ENCODE measurements at regions not wholly inside any gene's neighbourhood (a gene's known extent, or its start where the extent isn't known, plus 50 kb on each side); places are given as distances from the start of the nearest gene placed in this dataset.

DNA sequence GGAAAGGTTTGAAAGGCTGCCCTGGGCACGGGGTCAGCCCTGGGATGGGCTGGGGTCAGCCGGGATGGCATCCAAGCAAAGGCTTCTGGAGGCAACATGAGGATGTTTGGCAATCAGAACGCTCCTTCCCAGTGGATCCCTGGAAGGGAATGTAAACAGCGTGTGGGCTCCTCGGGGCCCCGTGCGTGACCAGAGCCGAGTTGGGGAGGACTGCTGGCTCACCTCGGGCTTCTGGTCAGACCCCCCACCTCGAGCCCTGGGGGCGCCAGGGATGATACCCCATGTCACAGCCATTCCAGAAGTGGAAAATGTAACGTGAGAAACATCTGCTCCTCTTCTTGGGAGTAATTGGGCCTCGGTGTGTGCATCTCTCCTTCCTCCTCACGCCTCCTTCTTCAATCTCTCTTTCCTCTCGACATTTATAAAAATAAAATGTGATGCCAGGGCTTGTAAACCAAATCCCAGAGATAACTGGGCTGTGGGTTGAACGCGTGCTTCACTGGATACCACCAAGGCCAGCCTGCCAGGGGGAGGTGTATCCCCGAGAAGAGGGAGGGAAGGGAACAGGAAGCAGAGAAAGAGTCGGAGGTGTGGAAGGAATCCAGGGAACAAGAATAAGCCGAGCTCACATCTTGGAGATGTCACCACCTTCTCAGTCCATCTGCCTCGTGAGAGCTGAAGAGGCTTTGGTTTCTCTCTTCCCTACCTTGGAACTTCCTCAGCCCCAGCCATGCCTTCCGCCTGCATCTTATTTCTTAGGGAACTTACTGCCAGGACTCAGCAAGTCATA is 144.8 kb downstream of the NUAK1 start:
- H3K4me1 ChIP-seq, result no peaks in the 10 kb centered on the region
- H3K9ac ChIP-seq, result no peak overlapping the region
- H3K27me3 ChIP-seq, result no peaks in the 10 kb centered on the region
- no peak overlapping the region for H3K4me2 ChIP-seq
- no peaks in the 10 kb centered on the region for H3K36me3 ChIP-seq
- no peak for TF ChIP-seq Cebpa-rat (IDR thresholded peaks at IDR 0.05)
- H4K20me1 ChIP-seq, result no peaks in the 10 kb centered on the region
- no peak overlapping the region for H3K27ac ChIP-seq
- no peak overlapping the region for H3K4me3 ChIP-seq
- H3K9me3 ChIP-seq, result no peaks in the 10 kb centered on the region; the same call in 1 of the 2 replicates

GRCh38 chr12:105995961-105996431 is 142.8 kb downstream of the NUAK1 start:
- H3K9me3 ChIP-seq, result no peaks in the 10 kb centered on the region; the same call in 1 of the 2 replicates
- H3K4me3 ChIP-seq, result no peak overlapping the region
- H3K27ac ChIP-seq, result no peak overlapping the region
- H3K9ac ChIP-seq, result no peak overlapping the region
- no peaks in the 10 kb centered on the region for H4K20me1 ChIP-seq
- no peaks in the 10 kb centered on the region for H3K36me3 ChIP-seq
- no peaks in the 10 kb centered on the region for H3K27me3 ChIP-seq
- H3K4me1 ChIP-seq, result no peaks in the 10 kb centered on the region
- no peak overlapping the region for H3K4me2 ChIP-seq
- TF ChIP-seq Cebpa-rat (IDR thresholded peaks at IDR 0.05), result no peak

DNA sequence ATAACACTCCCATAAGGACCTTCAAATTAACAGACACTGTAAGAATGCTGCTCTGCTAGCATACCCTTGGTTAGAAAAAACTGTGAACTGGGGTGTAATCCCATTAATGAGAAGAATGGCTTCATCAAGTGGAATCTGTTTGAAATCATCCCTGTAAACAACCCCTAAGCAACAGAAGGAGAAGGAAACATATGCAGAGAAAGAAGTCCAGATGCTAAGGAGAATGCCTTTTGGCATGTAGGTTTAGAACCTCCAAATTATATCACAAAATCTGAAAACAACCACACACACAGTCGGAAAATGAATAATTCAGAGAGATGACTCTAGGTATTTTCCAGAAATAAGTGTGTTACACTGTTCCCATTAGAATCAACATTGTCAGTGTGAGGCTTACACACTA is 140.2 kb downstream of the NUAK1 start:
- no peaks in the 10 kb centered on the region for H4K20me1 ChIP-seq
- H3K9me3 ChIP-seq, result no peaks in the 10 kb centered on the region; the same call in 1 of the 2 replicates
- H3K4me2 ChIP-seq, result no peak overlapping the region
- H3K9ac ChIP-seq, result no peak overlapping the region
- H3K36me3 ChIP-seq, result no peaks in the 10 kb centered on the region
- H3K4me1 ChIP-seq, result no peaks in the 10 kb centered on the region
- H3K27me3 ChIP-seq, result no peaks in the 10 kb centered on the region
- no peak overlapping the region for H3K4me3 ChIP-seq
- no peak for TF ChIP-seq Cebpa-rat (IDR thresholded peaks at IDR 0.05)
- no peak overlapping the region for H3K27ac ChIP-seq

- no peak for TF ChIP-seq Cebpa-rat (IDR thresholded peaks at IDR 0.05)
Observed at GRCh38 chr12:106000382-106001104, 138.2 kb downstream of the NUAK1 start.

GRCh38 chr12:106001105-106001836 is 137.5 kb downstream of the NUAK1 start:
- Histone ChIP-seq H3K4me3 (no peak overlapping the region), H3K9me3 (peaks cover 5% of the 10 kb centered on the region; the same call in 1 of the 2 replicates), H3K36me3 (no peaks in the 10 kb centered on the region), H3K27me3 (no peaks in the 10 kb centered on the region), H3K9ac (no peak overlapping the region), H4K20me1 (no peaks in the 10 kb centered on the region), H3K4me2 (no peak overlapping the region), H3K4me1 (no peaks in the 10 kb centered on the region), H3K27ac (no peak overlapping the region)
- no peak for TF ChIP-seq Cebpa-rat (IDR thresholded peaks at IDR 0.05)

More at GRCh38 chr12:106000382-106001104, 138.2 kb downstream of the NUAK1 start:
- Histone ChIP-seq H3K9ac (no peak overlapping the region), H3K27me3 (no peaks in the 10 kb centered on the region), H3K9me3 (peaks cover 5% of the 10 kb centered on the region; the same call in 1 of the 2 replicates), H3K4me1 (no peaks in the 10 kb centered on the region), H3K27ac (no peak overlapping the region), H3K36me3 (no peaks in the 10 kb centered on the region), H4K20me1 (no peaks in the 10 kb centered on the region), H3K4me3 (no peak overlapping the region), H3K4me2 (no peak overlapping the region)

DNA sequence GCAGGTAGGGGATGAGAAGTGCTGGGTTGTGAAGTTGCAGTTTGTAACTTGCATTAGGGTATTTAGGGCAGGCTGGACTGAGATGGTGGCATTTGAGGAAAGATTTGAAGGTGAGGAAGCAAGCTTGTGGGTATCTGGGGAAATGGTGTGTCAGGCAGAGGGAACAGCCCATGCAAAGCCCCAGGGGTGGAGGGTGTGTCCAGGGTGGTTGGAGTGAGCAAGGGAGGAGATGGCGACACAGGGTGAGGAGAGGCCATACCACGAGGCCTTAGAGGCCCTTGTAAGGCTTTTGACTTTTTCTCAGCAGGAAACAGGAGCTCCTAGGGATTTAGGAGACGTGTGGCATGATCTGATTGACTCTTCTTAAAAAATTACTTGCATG is 136.9 kb downstream of the NUAK1 start:
- Histone ChIP-seq H3K36me3 (no peaks in the 10 kb centered on the region), H4K20me1 (no peaks in the 10 kb centered on the region), H3K4me3 (no peak overlapping the region), H3K9me3 (peaks cover 5% of the 10 kb centered on the region; the same call in 1 of the 2 replicates), H3K9ac (no peak overlapping the region), H3K27me3 (no peaks in the 10 kb centered on the region), H3K27ac (no peak overlapping the region), H3K4me1 (no peaks in the 10 kb centered on the region), H3K4me2 (no peak overlapping the region)
- no peak for TF ChIP-seq Cebpa-rat (IDR thresholded peaks at IDR 0.05)

DNA sequence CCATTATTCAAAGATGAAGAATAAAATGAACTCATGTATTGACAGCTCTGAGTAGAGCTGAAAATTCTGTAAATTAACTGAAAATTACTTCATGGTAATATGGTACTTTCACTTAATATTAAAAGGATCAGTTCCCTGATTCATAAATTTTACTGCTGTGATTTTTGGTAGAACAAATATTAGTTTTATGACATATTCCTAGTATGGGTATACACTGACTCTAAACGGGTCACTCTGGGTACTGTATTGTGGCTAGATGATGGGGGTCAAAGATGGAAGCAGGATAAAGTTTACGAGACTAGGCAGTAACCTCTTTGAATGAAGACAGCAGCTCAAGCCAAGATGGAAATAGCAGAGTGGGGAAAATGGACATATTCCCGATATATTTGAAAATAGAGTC is 135.5 kb downstream of the NUAK1 start:
- Histone ChIP-seq H3K4me1 (no peaks in the 10 kb centered on the region), H3K27me3 (no peaks in the 10 kb centered on the region), H3K27ac (no peak overlapping the region), H4K20me1 (no peaks in the 10 kb centered on the region), H3K9me3 (peaks cover 5% of the 10 kb centered on the region; the same call in 1 of the 2 replicates), H3K36me3 (no peaks in the 10 kb centered on the region), H3K4me2 (no peak overlapping the region), H3K9ac (no peak overlapping the region), H3K4me3 (no peak overlapping the region)
- TF ChIP-seq Cebpa-rat (IDR thresholded peaks at IDR 0.05), result no peak

DNA sequence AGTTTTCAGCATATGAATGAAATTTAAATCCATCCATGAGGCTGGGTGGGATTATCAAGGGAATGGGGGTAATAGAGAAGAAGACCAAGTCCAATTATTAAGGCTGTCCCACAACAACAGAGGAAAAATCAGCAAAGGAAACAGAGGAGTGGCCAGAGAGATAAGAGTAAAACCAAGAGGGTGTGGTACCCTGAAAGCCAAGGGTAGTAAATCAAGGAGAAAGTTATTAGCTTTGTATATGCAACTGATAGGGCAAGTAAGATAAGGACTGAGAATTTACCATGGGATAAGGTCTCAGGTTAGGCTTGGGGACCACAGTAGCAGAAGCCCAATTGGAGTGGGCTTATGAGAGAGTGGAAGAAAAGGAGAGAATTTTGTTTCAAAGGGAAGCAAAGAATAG is 134.5 kb downstream of the NUAK1 start:
- TF ChIP-seq Cebpa-rat (IDR thresholded peaks at IDR 0.05), result no peak
- Histone ChIP-seq H3K27me3 (no peaks in the 10 kb centered on the region), H3K9me3 (peaks cover 5% of the 10 kb centered on the region; the same call in 1 of the 2 replicates), H3K36me3 (no peaks in the 10 kb centered on the region), H4K20me1 (no peaks in the 10 kb centered on the region), H3K4me1 (no peaks in the 10 kb centered on the region), H3K27ac (no peak overlapping the region), H3K9ac (no peak overlapping the region), H3K4me2 (no peak overlapping the region), H3K4me3 (no peak overlapping the region)

DNA sequence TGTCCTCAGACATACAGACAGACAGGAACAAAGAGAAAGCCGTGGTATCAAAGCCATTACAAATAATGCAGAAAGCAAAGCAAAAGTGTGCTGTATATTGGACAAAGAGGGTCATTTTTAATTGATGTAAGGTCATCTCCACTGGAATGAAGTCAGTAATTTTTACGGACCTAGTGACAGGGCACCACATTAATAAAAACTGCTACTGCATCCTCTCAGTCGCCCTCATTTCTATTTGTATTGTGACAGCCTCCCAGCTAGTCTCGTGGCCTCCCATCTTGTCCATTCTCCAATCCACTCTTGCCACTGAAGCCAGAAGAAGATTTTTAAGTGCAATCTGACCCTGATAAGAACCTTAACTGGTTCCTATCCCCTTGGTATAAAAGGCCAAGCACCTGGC is 132.4 kb downstream of the NUAK1 start:
- H3K27ac ChIP-seq, result no peak overlapping the region
- H3K27me3 ChIP-seq, result no peaks in the 10 kb centered on the region
- H4K20me1 ChIP-seq, result no peaks in the 10 kb centered on the region
- no peak for TF ChIP-seq Cebpa-rat (IDR thresholded peaks at IDR 0.05)
- no peaks in the 10 kb centered on the region for H3K4me1 ChIP-seq
- no peaks in the 10 kb centered on the region for H3K36me3 ChIP-seq
- H3K4me2 ChIP-seq, result no peak overlapping the region
- no peak overlapping the region for H3K9ac ChIP-seq
- H3K4me3 ChIP-seq, result no peak overlapping the region
- H3K9me3 ChIP-seq, result peaks cover 5% of the 10 kb centered on the region; the same call in 1 of the 2 replicates
